ENCODE measurements at regions not wholly inside any gene's neighbourhood (a gene's known extent, or its start where the extent isn't known, plus 50 kb on each side); places are given as distances from the start of the nearest gene placed in this dataset.

DNA sequence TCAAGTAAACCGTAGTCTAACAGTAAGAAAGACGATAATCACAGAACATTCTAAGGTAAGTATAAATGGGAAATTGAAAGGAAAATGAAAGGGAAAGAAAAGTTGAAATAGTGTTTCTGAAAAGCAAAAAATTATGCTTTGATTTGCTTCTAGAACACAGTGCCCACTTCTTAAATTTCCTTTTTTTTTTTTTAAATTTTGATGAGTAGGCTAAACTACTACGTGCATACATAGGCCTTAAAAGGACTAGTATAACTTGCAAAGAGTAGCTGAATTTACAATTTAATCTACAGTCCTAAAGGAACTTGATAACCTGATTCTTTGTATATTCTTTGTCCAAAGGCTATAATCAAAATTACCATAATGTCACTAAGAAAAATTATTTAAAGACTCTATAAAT lies 325.3 kb downstream of the PAX3 start:
- Histone ChIP-seq H3K27me3 (replicated peaks in 1 of 4; ENCODE audit: control insufficient read depth in 3 of 4, extremely low read depth in 1 of 4, insufficient read depth in 3 of 4, low read length in 3 of 4) (no peaks in the 10 kb centered on the region), H3K9ac (replicated peaks in 1 of 4; ENCODE audit: extremely low read depth in 1 of 4, low read depth in 3 of 4, low read length in 3 of 4) (no peak overlapping the region), H2AK5ac (ENCODE audit: low read depth, low read length) (no peak overlapping the region), H3K79me1 (ENCODE audit: low read depth, low read length) (no peaks in the 10 kb centered on the region), H2AFZ (ENCODE audit: low read length) (no peak overlapping the region), H2BK12ac (ENCODE audit: low read depth, low read length) (no peak overlapping the region), H3K79me2 (ENCODE audit: control insufficient read depth in 1 of 2, insufficient read depth in 2 of 2, low read length in 2 of 2) (no peaks in the 10 kb centered on the region), H3K18ac (ENCODE audit: extremely low read depth, low read length) (no peak overlapping the region), H2BK120ac (replicated peaks; ENCODE audit: low read depth, low read length) (no peak overlapping the region), H3K36me3 (ENCODE audit: control insufficient read depth in 2 of 4, insufficient read depth in 4 of 4, low read length in 3 of 4) (no peaks in the 10 kb centered on the region), H3K27ac (ENCODE audit: low read depth, low read length) (no peak overlapping the region), H3K4ac (replicated peaks; ENCODE audit: insufficient read length, low read depth, low read length) (no peak overlapping the region), H2BK20ac (ENCODE audit: low read length) (no peak overlapping the region), H4K5ac (ENCODE audit: insufficient read length, low read depth, low read length) (no peak overlapping the region), H3K4me3 (ENCODE audit: extremely low read depth in 1 of 4, insufficient read depth in 2 of 4, low read depth in 3 of 4, low read length in 4 of 4) (no peak overlapping the region), H3K4me2 (ENCODE audit: insufficient read depth in 1 of 2, low read depth in 2 of 2, low read length in 2 of 2) (no peak overlapping the region), H3K9me3 (ENCODE audit: insufficient read depth in 2 of 2, low read depth in 1 of 2, low read length in 1 of 2) (no peaks in the 10 kb centered on the region), H3K23ac (ENCODE audit: insufficient read length) (no peak overlapping the region), H3K4me1 (replicated peaks in 1 of 4; ENCODE audit: control insufficient read depth in 3 of 4, insufficient read depth in 4 of 4, low read length in 3 of 4) (no peaks in the 10 kb centered on the region), H3K14ac (ENCODE audit: insufficient read length) (no peak overlapping the region), H4K91ac (replicated peaks; ENCODE audit: insufficient read length, low read length) (no peak overlapping the region), H4K8ac (ENCODE audit: extremely low read depth, insufficient read depth, low read length) (no peak overlapping the region), H3K56ac (replicated peaks; ENCODE audit: insufficient read length, low read depth, low read length) (no peak overlapping the region), H3K23me2 (ENCODE audit: low read depth, low read length) (no peaks in the 10 kb centered on the region), H2BK5ac (ENCODE audit: low read depth, low read length) (no peak overlapping the region), H2BK15ac (ENCODE audit: low read length) (no peak overlapping the region), H4K20me1 (replicated peaks in 1 of 2; ENCODE audit: control insufficient read depth in 1 of 2, insufficient read depth in 2 of 2, low read length in 2 of 2) (no peaks in the 10 kb centered on the region)
- no peak for FAIRE-seq
- WGBS, 2 experiments (ENCODE audit: extremely low coverage in 1 of 2, insufficient coverage in 1 of 2, insufficient read length in 1 of 2, insufficient replicate concordance in 2 of 2, low coverage in 1 of 2, low lambda C conversion rate in 2 of 2, missing lambda C conversion rate in 1 of 2): 92% methylated on average over 3 of the region's 3 CpGs; no CpG with 5 or more reads in 1 of the 2 experiments
- ChIA-PET CTCF (ENCODE audit: partially characterized antibody) (interaction anchor here (0.9 kb wide), 1 partner anchor 8 kb away, joined by 3 read pairs; no protein-coding TSS in a partner anchor), POLR2A (ENCODE audit: partially characterized antibody) (no interaction called here)
- TF ChIP-seq SP1 (IDR thresholded peaks at IDR 0.05; ENCODE audit: low read depth, low read length): no peak
- no peak for TF ChIP-seq PHF8 (conservative IDR thresholded peaks at IDR 0.05; ENCODE audit: low read depth, low read length)
- no peak for TF ChIP-seq ASH2L (IDR thresholded peaks at IDR 0.05; ENCODE audit: low read length)
- no peak for TF ChIP-seq GTF2F1 (IDR thresholded peaks at IDR 0.05; ENCODE audit: borderline replicate concordance, low read depth, low read length)
- TF ChIP-seq SIX5 (IDR thresholded peaks at IDR 0.05; ENCODE audit: low read depth, low read length): no peak
- TF ChIP-seq RXRA (IDR thresholded peaks at IDR 0.05; ENCODE audit: insufficient read depth, low read depth, low read length): no peak
- no peak for TF ChIP-seq CREB1 (IDR thresholded peaks at IDR 0.05)
- TF ChIP-seq RNF2 (IDR thresholded peaks at IDR 0.05; ENCODE audit: borderline replicate concordance, low read depth, low read length, missing control alignments, poor library complexity, severe bottlenecking): no peak
- TF ChIP-seq CEBPB (IDR thresholded peaks at IDR 0.05; ENCODE audit: low read depth, low read length): no peak
- no peak for DNase-seq (ENCODE audit: low read depth in 1 of 2, low spot score in 2 of 2)

Data from H1 (cell line).